DOHH2 (cell line): ENCODE measurements at regions not wholly inside any gene's neighbourhood (a gene's known extent, or its start where the extent isn't known, plus 50 kb on each side); places are given as distances from the start of the nearest gene placed in this dataset.

Experiments
- H3F3A ChIP-seq: fragments of 200-600 bp; sonication (generic), shearing (Covaris generic); 2 replicates; pipeline ENCODE4 v1.6.0; 2016; ENCODE audit warnings: antibody characterized with exemption, mild to moderate bottlenecking; ENCODE audit not compliant: control insufficient read depth, insufficient read depth
- H3K27ac ChIP-seq: fragments of 200-600 bp; sonication (generic); 2 replicates; pipeline ENCODE4 v1.5.1; 2014; ENCODE audit warnings: low read depth, mild to moderate bottlenecking, low read length, moderate library complexity
- H3K27me3 ChIP-seq: fragments of 200-600 bp; sonication (generic); 2 replicates; pipeline ENCODE4 v1.6.1; 2014; ENCODE audit warnings: mild to moderate bottlenecking, low read length, mixed read lengths; ENCODE audit not compliant: control insufficient read depth
- H3K36me3 ChIP-seq: fragments of 200-600 bp; sonication (generic); 2 replicates; pipeline ENCODE4 v1.6.1; 2014; ENCODE audit warnings: mild to moderate bottlenecking, low read length, moderate library complexity, mixed read lengths; ENCODE audit not compliant: control insufficient read depth
- H3K4me1 ChIP-seq: fragments of 200-600 bp; sonication (generic); 2 replicates; pipeline ENCODE4 v1.6.1; 2014; ENCODE audit warnings: mild to moderate bottlenecking, low read length, mixed read lengths; ENCODE audit not compliant: control insufficient read depth
- H3K4me2 ChIP-seq: fragments of 200-600 bp; sonication (generic); 2 replicates; pipeline ENCODE4 v1.6.0; 2014; ENCODE audit warnings: mild to moderate bottlenecking, low read length, moderate library complexity
- H3K4me3 ChIP-seq: fragments of 200-600 bp; sonication (generic); 2 replicates; pipeline ENCODE4 v1.5.1; 2014; ENCODE audit warnings: mild to moderate bottlenecking, low read length, mixed read lengths
- H3K79me2 ChIP-seq: fragments of 200-600 bp; sonication (generic); 2 replicates; pipeline ENCODE4 v1.6.1; 2014; ENCODE audit warnings: mild to moderate bottlenecking, low read length, mixed read lengths; ENCODE audit not compliant: control insufficient read depth
- H3K9me2 ChIP-seq: fragments of 200-600 bp; sonication (generic); replicated peaks from 2 replicates; pipeline ENCODE4 v1.6.1; 2014; ENCODE audit warnings: mild to moderate bottlenecking, low read length, mixed read lengths; ENCODE audit not compliant: control insufficient read depth
- H3K9me3 ChIP-seq: fragments of 200-600 bp; sonication (generic); 2 replicates; pipeline ENCODE4 v1.6.1; 2014; ENCODE audit warnings: antibody characterized with exemption, low read length, mixed read lengths; ENCODE audit not compliant: control insufficient read depth, insufficient read depth
- H4K20me1 ChIP-seq: fragments of 200-600 bp; sonication (generic); 2 replicates; pipeline ENCODE4 v1.6.0; 2014; ENCODE audit warnings: low read depth, mild to moderate bottlenecking, antibody characterized with exemption, low read length, moderate library complexity; ENCODE audit not compliant: control insufficient read depth, insufficient read depth
- CTCF ChIP-seq: fragments of 200-600 bp; sonication (generic); IDR thresholded peaks from one replicate; pipeline ENCODE4 v1.5.1; 2014; ENCODE audit warnings: antibody characterized with exemption, mild to moderate bottlenecking, low read depth, low read length; ENCODE audit not compliant: poor library complexity, severe bottlenecking
- EZH2phosphoT487 ChIP-seq: fragments of 200-600 bp; sonication (generic); IDR thresholded peaks from 2 replicates; pipeline ENCODE4 v1.6.1; 2017; ENCODE audit warnings: borderline replicate concordance, mild to moderate bottlenecking, antibody characterized with exemption, low read length, moderate library complexity, mixed read lengths

- H3K4me1 ChIP-seq = no peaks in the 10 kb centered on the region
- H3K79me2 ChIP-seq = peaks cover 73% of the 10 kb centered on the region
- H3K4me3 ChIP-seq = no peak overlapping the region
- H3K9me2 ChIP-seq = no peaks in the 10 kb centered on the region
- H3K27me3 ChIP-seq = no peaks in the 10 kb centered on the region
- H3K4me2 ChIP-seq = no peak overlapping the region
- TF ChIP-seq EZH2phosphoT487 (no peak), CTCF (no peak)
- peaks cover 7% of the 10 kb centered on the region; the same call in 1 of the 2 replicates for H4K20me1 ChIP-seq
- H3F3A ChIP-seq = no peaks in the 10 kb centered on the region
- no peak overlapping the region for H3K27ac ChIP-seq
- H3K36me3 ChIP-seq = peaks cover 2% of the 10 kb centered on the region
- H3K9me3 ChIP-seq = no peaks in the 10 kb centered on the region
These were observed 51.1 kb upstream of the MAP4 start for GRCh38 chr3:48067271-48067670.
